ENCODE measurements at regions not wholly inside any gene's neighbourhood (a gene's known extent, or its start where the extent isn't known, plus 50 kb on each side); places are given as distances from the start of the nearest gene placed in this dataset.
"Not testable (repeated sequence)": the region's sequence is repeated elsewhere in the genome, so short reads cannot be mapped to it uniquely, and the experiment has no call there.

DNA sequence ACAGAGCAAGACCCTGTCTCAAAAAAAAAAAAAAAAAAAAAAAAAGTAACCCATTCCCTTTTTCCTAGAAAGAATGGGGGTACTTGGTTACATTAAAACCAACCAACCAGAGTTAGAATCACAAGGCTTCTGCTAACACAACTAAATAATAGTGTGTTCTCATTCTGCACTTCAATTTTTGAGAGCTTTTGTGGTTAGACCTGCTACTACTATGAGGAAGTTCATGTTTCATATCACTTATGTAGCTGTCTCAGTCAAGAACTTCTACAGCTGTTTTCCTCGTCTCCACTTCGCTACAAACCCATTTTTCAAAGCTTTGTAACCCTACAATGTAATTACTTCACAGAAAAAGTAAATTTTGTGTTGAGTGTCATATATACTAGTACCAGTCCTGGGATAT, 58.3 kb downstream of the PDHA2 start:
- DNase-seq (ENCODE audit: low spot score), result no peak

GRCh38 chr4:95909211-95909610, 69.3 kb downstream of the PDHA2 start:
- no peak for DNase-seq (ENCODE audit: low spot score)

DNA sequence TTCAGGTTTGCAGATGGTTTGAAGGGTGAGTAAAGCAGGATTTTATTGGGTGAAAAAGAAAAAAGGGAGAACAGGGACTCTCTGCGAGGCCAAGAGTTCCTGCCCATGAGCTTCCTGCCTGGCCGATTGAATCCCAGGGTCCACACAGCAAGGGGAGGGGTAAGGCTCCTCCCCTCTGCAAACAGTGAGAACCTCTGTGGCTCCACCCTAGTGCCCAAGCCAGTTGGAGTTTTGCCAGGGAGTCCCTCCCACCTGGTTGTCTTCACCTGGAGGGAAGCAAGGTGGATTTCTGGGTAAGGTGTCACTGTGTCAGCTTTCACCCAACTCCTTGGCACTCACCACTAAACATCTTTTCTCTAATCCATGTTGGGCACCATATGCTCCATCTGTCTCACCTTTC, 70.9 kb downstream of the PDHA2 start:
- no peak for DNase-seq (ENCODE audit: low spot score)

- DNase-seq (ENCODE audit: low spot score), result no peak
Observed at GRCh38 chr4:95921470-95921869, 81.6 kb downstream of the PDHA2 start.

DNA sequence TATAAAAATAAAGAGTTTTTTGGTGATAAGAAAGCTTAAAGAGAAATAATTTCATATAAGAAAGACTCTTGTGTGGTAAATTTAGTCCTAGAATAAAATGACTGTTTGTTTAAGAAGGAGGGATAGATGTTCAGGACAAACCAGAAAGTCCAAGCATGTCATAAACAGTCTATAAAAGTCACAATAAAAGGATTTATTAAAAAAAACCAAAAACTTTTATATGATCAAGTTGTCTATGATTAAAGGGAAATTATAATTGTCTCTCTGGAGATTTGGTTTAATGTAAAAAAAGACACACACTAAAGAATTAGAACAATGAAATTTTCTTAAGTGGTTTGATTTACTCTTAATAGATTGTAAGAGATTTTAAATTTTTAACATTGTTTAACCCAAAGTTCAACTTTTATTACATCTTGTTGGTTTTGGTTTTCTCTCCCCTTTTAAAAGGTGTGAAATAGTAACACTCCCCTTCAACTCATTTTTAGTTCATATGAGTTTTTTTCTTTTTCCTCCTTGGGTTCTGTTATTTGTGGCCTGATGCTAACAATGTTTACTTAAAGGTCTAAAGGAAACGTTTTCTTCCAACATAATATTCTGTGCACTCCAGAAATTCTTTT, 89.7 kb downstream of the PDHA2 start:
- DNase-seq (ENCODE audit: low spot score), result no peak

DNA sequence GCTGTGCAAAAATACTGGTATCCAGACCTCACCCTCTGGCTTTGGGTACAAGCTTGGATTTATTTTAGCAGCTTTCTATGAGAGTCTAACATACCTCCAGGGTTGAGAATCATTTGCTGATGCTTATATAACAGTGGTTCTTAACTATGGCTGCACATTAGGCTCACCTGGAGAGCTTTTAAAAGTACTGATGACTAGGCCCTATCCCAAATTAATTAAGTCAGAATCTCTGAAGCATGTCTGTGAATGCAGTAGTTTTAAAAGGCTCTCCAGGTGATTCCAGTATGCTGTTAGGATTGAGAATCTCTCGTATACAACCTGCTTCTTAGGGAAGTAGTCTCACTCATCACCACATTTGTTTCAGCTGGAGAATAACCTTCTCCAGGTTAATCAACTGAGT, 99.2 kb downstream of the PDHA2 start:
- DNase-seq (ENCODE audit: low spot score), result no peak

GRCh38 chr4:95949136-95949765, 109.4 kb downstream of the PDHA2 start:
- DNase-seq (ENCODE audit: low spot score), result no peak

DNA sequence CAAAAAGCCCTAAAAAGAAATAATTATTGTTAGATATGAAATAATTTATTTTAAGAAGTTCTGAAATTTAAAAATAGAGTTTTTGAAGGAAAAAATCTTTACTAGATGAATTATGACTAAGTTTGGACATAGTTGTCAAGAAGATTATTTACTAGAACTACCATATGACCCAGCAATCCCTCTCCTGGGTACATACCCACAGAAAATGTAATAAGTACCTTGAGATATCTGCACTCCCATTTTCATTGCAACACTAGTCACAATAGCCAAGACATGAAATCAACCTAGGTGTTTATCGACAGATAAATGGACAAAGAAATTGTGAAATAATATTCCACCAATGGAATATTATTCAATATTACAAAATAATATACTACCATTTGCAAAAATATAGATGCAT, 109.9 kb downstream of the PDHA2 start:
- DNase-seq (ENCODE audit: low spot score), result no peak

DNA sequence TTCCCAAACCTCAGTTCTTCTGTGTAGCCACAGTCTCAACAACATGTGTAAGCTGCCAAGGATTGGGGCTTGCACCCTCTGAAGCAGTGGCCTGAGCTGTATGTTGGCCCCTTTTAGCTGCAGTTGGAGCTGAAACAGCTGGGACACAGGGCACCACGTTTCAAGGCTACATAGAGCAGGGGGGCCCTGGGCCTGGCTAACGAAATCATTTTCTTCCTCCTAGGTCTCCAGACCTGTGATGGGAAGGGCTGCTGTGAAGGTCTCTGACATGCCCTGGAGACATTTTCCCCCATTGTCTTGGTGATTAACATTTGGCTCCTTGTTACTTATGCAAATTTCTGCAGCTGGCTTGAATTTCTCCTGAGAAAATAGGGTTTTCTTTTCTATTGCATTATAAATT, 112.6 kb downstream of the PDHA2 start:
- not testable (repeated sequence) for DNase-seq (ENCODE audit: low spot score)

GRCh38 chr4:95956094-95956493, 116.2 kb downstream of the PDHA2 start:
- DNase-seq (ENCODE audit: low spot score), result no peak

DNA sequence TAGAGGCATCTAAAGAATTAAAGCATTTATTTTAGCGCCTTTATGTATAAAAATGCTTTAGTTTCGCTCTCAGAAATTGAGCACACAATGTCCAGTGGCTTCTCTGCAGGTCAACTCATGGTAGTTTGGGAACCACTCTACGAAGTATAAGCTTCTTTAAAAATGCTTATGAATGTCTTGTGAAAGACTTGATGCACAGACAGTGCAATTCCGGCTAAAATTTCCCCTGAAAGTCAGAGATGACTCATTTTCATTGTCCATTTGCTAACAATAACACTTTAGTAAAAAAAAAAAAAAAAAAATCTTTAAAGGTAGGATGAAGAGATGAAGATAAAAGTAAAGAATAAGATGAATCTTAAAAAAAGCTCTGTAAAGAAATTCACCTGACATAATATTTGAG, 117.2 kb downstream of the PDHA2 start:
- DNase-seq (ENCODE audit: low spot score), result no peak

DNA sequence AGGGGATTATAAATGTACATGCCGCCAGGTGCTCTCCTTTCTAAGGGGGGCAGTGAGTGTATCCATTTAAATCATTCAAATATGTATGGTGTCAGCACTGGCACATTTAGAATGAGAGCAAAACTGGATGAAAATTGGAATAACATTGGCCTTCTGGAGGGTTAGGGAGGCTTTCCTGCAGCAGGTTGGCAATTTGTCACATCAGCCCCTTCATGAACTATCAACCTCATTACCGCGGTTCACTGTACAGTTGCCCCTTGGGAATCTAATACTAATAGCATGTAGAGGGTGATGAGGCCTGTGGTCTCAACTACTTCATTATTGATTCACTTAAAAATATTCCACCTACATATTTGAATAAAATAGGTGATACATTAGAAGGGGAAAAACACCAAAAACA, 117.9 kb downstream of the PDHA2 start:
- no peak for DNase-seq (ENCODE audit: low spot score)

DNA sequence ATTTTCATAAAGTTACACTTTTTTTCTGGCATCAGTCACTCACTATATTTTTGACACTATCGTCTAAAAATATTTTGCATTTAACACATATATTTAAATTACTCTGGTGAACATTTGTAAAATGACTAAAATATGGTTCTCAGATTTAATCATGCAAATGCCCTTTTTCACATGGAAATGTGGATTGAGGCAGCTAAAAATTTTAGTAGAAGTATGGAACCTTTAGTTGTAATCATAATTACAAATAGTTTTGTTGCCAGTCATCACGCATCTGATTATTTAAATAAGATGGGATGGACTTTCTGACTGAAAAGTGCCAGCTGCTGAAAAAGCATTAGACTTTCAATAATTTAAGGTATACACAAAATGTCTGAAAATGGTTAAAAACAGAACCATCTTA, 119.3 kb downstream of the PDHA2 start:
- DNase-seq (ENCODE audit: low spot score), result no peak

GRCh38 chr4:95959633-95960032, 119.7 kb downstream of the PDHA2 start:
- no peak for DNase-seq (ENCODE audit: low spot score)

GRCh38 chr4:95963456-95963855, 123.6 kb downstream of the PDHA2 start:
- no peak for DNase-seq (ENCODE audit: low spot score)

- no peak for DNase-seq (ENCODE audit: low spot score)
Observed at GRCh38 chr4:95979961-95980876, 140.3 kb downstream of the PDHA2 start.

DNA sequence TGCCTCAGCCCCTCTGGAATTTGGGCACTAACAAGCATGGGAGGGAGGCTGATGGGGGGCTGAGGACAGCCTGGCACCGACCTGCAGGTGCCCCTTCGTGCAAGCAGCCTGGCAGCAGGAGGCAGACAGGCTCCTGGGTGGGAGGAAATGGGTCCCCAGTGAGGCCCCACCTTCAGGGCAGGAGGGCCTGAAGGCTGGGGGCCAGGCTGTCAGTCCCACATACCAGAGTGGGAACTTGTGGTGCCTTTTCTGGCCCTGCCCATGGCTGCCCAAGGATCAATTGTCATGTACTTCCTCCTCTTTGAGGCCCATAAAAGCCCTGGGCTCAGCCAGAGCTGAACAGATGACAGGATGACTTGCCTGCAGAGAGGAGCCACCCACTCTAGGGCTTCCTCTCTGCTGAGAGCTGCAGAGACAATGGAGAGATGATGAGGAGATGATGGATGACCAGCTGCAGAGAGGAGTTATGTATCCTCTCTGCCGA, 141.0 kb downstream of the PDHA2 start:
- DNase-seq (ENCODE audit: low spot score), result no peak

DNA sequence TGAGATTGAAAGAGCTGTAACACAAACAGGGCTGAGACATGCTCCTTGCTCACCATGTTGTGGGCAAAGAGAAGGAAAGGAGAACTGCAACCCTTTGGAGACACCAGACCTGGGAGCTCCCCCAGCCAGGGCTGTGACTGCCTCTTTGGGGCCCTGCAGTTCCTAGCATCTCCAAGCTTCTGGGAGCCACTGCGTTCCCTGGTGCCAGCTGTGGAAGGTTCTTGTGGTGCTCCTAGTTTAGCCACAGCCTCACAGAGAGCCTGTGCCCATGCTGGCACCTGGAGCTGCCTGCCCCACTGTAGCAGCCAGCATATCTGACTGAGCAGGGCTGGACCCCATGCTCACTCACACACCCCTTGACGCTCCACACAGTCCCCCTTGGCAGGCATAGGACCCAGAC, 141.7 kb downstream of the PDHA2 start:
- DNase-seq (ENCODE audit: low spot score), result no peak

GRCh38 chr4:95982516-95982915, 142.6 kb downstream of the PDHA2 start:
- DNase-seq (ENCODE audit: low spot score), result no peak

- no peak for DNase-seq (ENCODE audit: low spot score)
Observed at GRCh38 chr4:95984081-95984480, 144.2 kb downstream of the PDHA2 start.

GRCh38 chr4:95985051-95985450, 145.2 kb downstream of the PDHA2 start:
- no peak for DNase-seq (ENCODE audit: low spot score)

GRCh38 chr4:95985791-95986550, 146.1 kb downstream of the PDHA2 start:
- DNase-seq (ENCODE audit: low spot score), result no peak
